Natural killer cell (primary cell): ENCODE measurements at regions not wholly inside any gene's neighbourhood (a gene's known extent, or its start where the extent isn't known, plus 50 kb on each side); places are given as distances from the start of the nearest gene placed in this dataset.

ENCODE experiments used
- ATAC-seq, 3 donors: fragments of 150-1000 bp in 2 of 3; fragments of 200-7000 bp in 1 of 3; cut with Tn5 transposase; 1 replicate in 1 of 3; 2 replicates in 2 of 3; pipeline ENCODE4 v1.10.0; 2021; ENCODE audit warnings: mild to moderate bottlenecking in 2 of 3, moderate library complexity in 2 of 3
- DNase-seq, 2 donors: peaks; one replicate each; pipeline versions ENCODE4 v3.0.0 to v3.0.0-alpha.2; 2013 to 2021; ENCODE audit warnings: mixed read lengths in 1 of 2
- H3K27ac ChIP-seq: one replicate; pipeline ENCODE4 v1.5.1; 2013; ENCODE audit warnings: mild to moderate bottlenecking, low read length
- H3K27me3 ChIP-seq: one replicate; pipeline ENCODE4 v1.6.1; 2013; ENCODE audit warnings: low read length; ENCODE audit not compliant: control insufficient read depth, insufficient read depth
- H3K36me3 ChIP-seq: one replicate; pipeline ENCODE4 v1.6.1; 2013; ENCODE audit warnings: low read length; ENCODE audit not compliant: control insufficient read depth, insufficient read depth
- H3K4me1 ChIP-seq: one replicate; pipeline ENCODE4 v1.6.1; 2013; ENCODE audit warnings: low read length; ENCODE audit not compliant: control insufficient read depth, insufficient read depth
- H3K4me3 ChIP-seq: one replicate; pipeline ENCODE4 v1.5.1; 2013; ENCODE audit warnings: low read length
- H3K9me3 ChIP-seq: one replicate; pipeline ENCODE4 v1.6.1; 2013; ENCODE audit warnings: low read length; ENCODE audit not compliant: control insufficient read depth, insufficient read depth
- H3K27ac Mint-ChIP-seq, 2 donors: one replicate each; pipeline ENCODE4 v1.8.0; 2022; ENCODE audit warnings: mild to moderate bottlenecking in 2 of 2, mixed read lengths in 2 of 2, moderate library complexity in 1 of 2
- H3K27me3 Mint-ChIP-seq, 2 donors: one replicate each; pipeline ENCODE4 v1.8.0; 2022; ENCODE audit warnings: low read depth in 2 of 2, mixed read lengths in 2 of 2
- H3K36me3 Mint-ChIP-seq: one replicate; pipeline ENCODE4 v1.8.0; 2022; ENCODE audit warnings: mixed read lengths
- H3K4me1 Mint-ChIP-seq, 2 donors: one replicate each; pipeline ENCODE4 v1.8.0; 2022; ENCODE audit warnings: mixed read lengths in 2 of 2
- H3K4me3 Mint-ChIP-seq: one replicate; pipeline ENCODE4 v1.8.0; 2022; ENCODE audit warnings: mild to moderate bottlenecking, moderate library complexity, mixed read lengths
- H3K9me3 Mint-ChIP-seq, 2 donors: one replicate each; pipeline ENCODE4 v1.8.0; 2022; ENCODE audit warnings: mixed read lengths in 2 of 2
- WGBS: methylation state at CpG from one replicate; pipeline ENCODE4 v1.1.7; 2013; ENCODE audit warnings: missing lambda C conversion rate; ENCODE audit not compliant: insufficient coverage; 5-methylcytosine and 5-hydroxymethylcytosine counted together
- intact Hi-C: fragments of 100-400 bp; cut with micrococcal nuclease; formaldehyde crosslinking; loops from one replicate; pipeline ENCODE4 v1.14.2; 2022
- TF ChIP-seq, protein P1 (sequence below): fragments of 200-600 bp; IDR thresholded peaks from one replicate; pipeline ENCODE4 v1.8.0; 2022; ENCODE audit warnings: antibody characterized with exemption

DNA sequence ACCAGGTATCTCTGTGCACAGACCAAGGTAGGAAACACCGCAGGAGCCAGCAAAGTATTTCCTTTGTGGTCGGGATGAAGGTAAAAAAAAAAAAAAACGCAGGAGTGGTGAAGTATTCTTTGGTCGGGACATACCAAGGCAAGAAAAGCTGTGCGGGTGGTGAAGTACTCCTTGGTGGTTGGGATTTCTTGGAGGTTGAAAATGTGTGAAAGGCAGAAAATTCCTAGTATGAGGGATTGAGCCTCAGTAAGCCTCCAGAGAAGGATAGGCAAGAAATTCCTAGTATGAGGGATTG, 802.6 kb downstream of the PLA2G4A start:
- H3K4me1 ChIP-seq = no peaks in the 10 kb centered on the region
- TF ChIP-seq, protein P1, sequence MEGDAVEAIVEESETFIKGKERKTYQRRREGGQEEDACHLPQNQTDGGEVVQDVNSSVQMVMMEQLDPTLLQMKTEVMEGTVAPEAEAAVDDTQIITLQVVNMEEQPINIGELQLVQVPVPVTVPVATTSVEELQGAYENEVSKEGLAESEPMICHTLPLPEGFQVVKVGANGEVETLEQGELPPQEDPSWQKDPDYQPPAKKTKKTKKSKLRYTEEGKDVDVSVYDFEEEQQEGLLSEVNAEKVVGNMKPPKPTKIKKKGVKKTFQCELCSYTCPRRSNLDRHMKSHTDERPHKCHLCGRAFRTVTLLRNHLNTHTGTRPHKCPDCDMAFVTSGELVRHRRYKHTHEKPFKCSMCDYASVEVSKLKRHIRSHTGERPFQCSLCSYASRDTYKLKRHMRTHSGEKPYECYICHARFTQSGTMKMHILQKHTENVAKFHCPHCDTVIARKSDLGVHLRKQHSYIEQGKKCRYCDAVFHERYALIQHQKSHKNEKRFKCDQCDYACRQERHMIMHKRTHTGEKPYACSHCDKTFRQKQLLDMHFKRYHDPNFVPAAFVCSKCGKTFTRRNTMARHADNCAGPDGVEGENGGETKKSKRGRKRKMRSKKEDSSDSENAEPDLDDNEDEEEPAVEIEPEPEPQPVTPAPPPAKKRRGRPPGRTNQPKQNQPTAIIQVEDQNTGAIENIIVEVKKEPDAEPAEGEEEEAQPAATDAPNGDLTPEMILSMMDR = no peak
- no peaks in the 10 kb centered on the region for H3K36me3 ChIP-seq
- H3K9me3 ChIP-seq = peaks cover 11% of the 10 kb centered on the region
- H3K27me3 Mint-ChIP-seq = no peaks in the 10 kb centered on the region
- 89% methylated on average over 5 of the region's 5 CpGs for WGBS
- DNase-seq (no peak), ATAC-seq (no peak)
- H3K27ac ChIP-seq = no peak overlapping the region
- no peaks in the 10 kb centered on the region for H3K36me3 Mint-ChIP-seq
- H3K4me3 ChIP-seq = no peak overlapping the region
- no peak overlapping the region for H3K4me3 Mint-ChIP-seq
- intact Hi-C loops = no loop called here
- peaks cover 16 to 28% of the 10 kb centered on the region in 2 donors for H3K9me3 Mint-ChIP-seq
- no peaks in the 10 kb centered on the region for H3K27me3 ChIP-seq
- no peaks in the 10 kb centered on the region for H3K4me1 Mint-ChIP-seq
- H3K27ac Mint-ChIP-seq = no peak overlapping the region

DNA sequence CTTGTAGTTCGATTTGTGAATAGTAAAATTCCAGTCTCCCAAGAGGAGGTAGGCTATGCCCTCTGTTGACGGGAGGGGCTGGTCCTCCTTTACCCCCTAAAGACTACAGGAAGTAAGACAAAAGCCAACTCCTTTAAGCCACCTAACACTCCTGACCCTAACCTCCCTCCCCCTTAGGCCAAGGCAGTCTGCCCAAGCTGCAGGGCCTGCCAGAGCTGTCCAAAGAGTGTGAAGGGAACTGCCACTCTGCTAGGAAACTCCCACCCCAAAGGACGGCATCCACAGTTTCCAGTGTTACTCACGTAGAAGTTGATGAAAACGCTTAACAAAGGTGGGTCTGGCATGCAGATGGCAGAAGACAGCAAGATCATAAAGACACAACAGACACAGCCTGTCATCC, 803.2 kb downstream of the PLA2G4A start:
- TF ChIP-seq, protein P1 = no peak
- H3K27ac ChIP-seq = no peak overlapping the region
- no peaks in the 10 kb centered on the region for H3K36me3 ChIP-seq
- H3K4me1 ChIP-seq = no peaks in the 10 kb centered on the region
- H3K4me3 ChIP-seq = no peak overlapping the region
- no peaks in the 10 kb centered on the region for H3K36me3 Mint-ChIP-seq
- ATAC-seq (no peak), DNase-seq (no peak)
- peaks cover 11% of the 10 kb centered on the region for H3K9me3 ChIP-seq
- no peaks in the 10 kb centered on the region for H3K27me3 ChIP-seq
- H3K4me1 Mint-ChIP-seq = no peaks in the 10 kb centered on the region
- 66% methylated on average over 4 of the region's 5 CpGs for WGBS
- no peak overlapping the region for H3K4me3 Mint-ChIP-seq
- intact Hi-C loops = no loop called here
- peaks cover 16 to 27% of the 10 kb centered on the region in 2 donors for H3K9me3 Mint-ChIP-seq
- no peak overlapping the region for H3K27ac Mint-ChIP-seq
- no peaks in the 10 kb centered on the region for H3K27me3 Mint-ChIP-seq

DNA sequence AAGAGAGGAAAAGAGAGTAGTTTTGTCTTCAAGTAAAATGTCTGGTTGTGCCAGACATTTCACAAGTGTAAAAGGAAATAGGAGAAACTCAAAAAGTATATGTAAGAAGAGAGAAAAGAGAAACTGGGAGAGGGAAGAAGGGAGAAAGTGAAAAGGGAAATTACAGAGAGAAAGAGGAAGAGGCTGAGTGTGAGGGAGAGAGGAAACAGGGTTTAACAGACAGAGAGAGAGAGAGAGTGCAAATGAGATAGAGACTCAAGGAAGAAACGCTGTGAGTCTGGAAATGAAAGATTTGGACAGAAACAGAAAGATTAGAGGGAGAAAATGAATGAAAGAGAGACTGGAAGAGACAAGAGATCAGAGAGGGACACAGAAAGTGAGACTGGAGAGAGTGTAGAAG, 806.2 kb downstream of the PLA2G4A start:
- Histone ChIP-seq H3K4me1 (no peaks in the 10 kb centered on the region), H3K36me3 (no peaks in the 10 kb centered on the region), H3K4me3 (no peak overlapping the region), H3K27ac (no peak overlapping the region), H3K9me3 (peaks cover 11% of the 10 kb centered on the region), H3K27me3 (no peaks in the 10 kb centered on the region)
- no peaks in the 10 kb centered on the region for H3K27me3 Mint-ChIP-seq
- no peak overlapping the region for H3K27ac Mint-ChIP-seq
- no peaks in the 10 kb centered on the region for H3K36me3 Mint-ChIP-seq
- H3K4me3 Mint-ChIP-seq = no peak overlapping the region
- ATAC-seq (no peak), DNase-seq (no peak)
- WGBS = 14% methylated on average over 1 of the region's 1 CpG
- intact Hi-C loops = no loop called here
- H3K4me1 Mint-ChIP-seq = no peaks in the 10 kb centered on the region
- peaks cover 21 to 32% of the 10 kb centered on the region in 2 donors for H3K9me3 Mint-ChIP-seq
- TF ChIP-seq, protein P1 = no peak

DNA sequence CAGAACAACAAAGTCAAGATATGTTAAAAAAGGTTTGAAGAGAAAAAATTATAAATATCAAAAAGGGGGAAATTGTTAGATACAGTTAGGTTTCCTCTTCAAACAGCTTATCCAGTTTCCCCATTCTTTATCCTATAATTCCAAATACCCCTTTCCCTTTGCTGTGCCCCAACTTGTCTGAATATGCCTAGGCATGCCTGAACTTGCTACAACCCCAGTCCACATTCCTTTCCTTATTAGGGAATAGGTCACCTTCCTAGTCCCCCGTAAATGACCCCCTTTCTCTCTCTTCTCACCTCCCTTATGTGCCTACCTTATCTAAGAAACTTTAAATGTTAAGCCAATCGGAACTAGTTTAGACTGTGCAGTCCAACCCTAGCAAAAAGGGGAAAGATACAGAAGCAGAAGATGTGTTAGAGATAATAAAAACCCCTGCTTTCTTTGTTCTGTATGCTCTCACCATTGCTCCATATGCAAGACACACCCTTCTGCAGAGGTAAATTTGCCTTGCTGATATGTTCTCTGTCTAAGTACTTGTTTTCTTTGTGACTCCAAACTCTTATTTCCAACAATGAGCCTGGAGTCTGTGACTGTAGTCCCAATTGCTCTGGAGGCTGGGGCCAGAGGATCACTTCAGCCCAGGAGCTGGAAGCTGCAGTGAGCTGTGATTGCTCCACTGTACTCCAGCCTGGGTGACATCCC, 810.1 kb downstream of the PLA2G4A start:
- H3K36me3 Mint-ChIP-seq = no peaks in the 10 kb centered on the region

More for the DNA sequence above, 810.1 kb downstream of the PLA2G4A start:
- TF ChIP-seq, protein P1 = no peak
- Histone ChIP-seq H3K4me3 (no peak overlapping the region), H3K4me1 (no peaks in the 10 kb centered on the region), H3K27me3 (no peaks in the 10 kb centered on the region), H3K9me3 (peaks cover 8% of the 10 kb centered on the region), H3K27ac (no peak overlapping the region), H3K36me3 (no peaks in the 10 kb centered on the region)
- WGBS = 100% methylated on average over 1 of the region's 2 CpGs
- intact Hi-C loops = no loop called here
- Mint-ChIP-seq H3K27me3 (no peaks in the 10 kb centered on the region), H3K9me3 (peaks cover 18 to 20% of the 10 kb centered on the region in 2 donors), H3K4me1 (no peaks in the 10 kb centered on the region), H3K4me3 (no peak overlapping the region), H3K27ac (no peak overlapping the region)
- DNase-seq (no peak), ATAC-seq (no peak)
